Prostate gland (tissue), 2 donors: ENCODE measurements at regions not wholly inside any gene's neighbourhood (a gene's known extent, or its start where the extent isn't known, plus 50 kb on each side); places are given as distances from the start of the nearest gene placed in this dataset.

Experiments used
- CTCF ChIP-seq, 4 experiments: fragments of 200-600 bp in 2 of 4; fragments of 450-650 bp in 2 of 4; sonication (generic) in 2 of 4; IDR thresholded peaks; 1 replicate in 3 of 4; 2 replicates in 1 of 4; pipeline ENCODE4 v1.5.1; 2016 to 2019; ENCODE audit warnings: antibody characterized with exemption in 4 of 4, mild to moderate bottlenecking in 2 of 4, moderate library complexity in 2 of 4
- POLR2A ChIP-seq: fragments of 450-650 bp; IDR thresholded peaks from one replicate; pipeline ENCODE4 v1.6.1; 2016; ENCODE audit warnings: antibody characterized with exemption, mild to moderate bottlenecking

GRCh38 chr6:115058414-115059211 is 715.8 kb upstream of the HS3ST5 start:
- TF ChIP-seq CTCF (IDR thresholded peaks at IDR 0.05) (no peak), POLR2A (no peak)
